ENCODE measurements at regions not wholly inside any gene's neighbourhood (a gene's known extent, or its start where the extent isn't known, plus 50 kb on each side); places are given as distances from the start of the nearest gene placed in this dataset.

GRCh38 chr10:9038146-9038714 lies 983.7 kb downstream of the GATA3 start:
- TF ChIP-seq EZH2phosphoT487 (IDR thresholded peaks at IDR 0.05; ENCODE audit: insufficient read depth, low read depth) (no peak), EZH2 (IDR thresholded peaks at IDR 0.05; ENCODE audit: insufficient read depth, poor library complexity, severe bottlenecking) (no peak)
